SK-N-SH (cell line): ENCODE measurements at regions not wholly inside any gene's neighbourhood (a gene's known extent, or its start where the extent isn't known, plus 50 kb on each side); places are given as distances from the start of the nearest gene placed in this dataset.

Experiments
- CTCF ChIA-PET: fragments of 300-600, 350-600 bp; formaldehyde crosslinking; extraction: SDS; loops from one replicate; lab custom pipeline; 2021; lab: Yijun Ruan, JAX
- POLR2A ChIA-PET: fragments of 350-600 bp; sonication (Branson Sonifier 250); formaldehyde crosslinking; extraction: SDS; loops from one replicate; lab custom pipeline; 2020; ENCODE audit warnings: antibody characterized with exemption, inconsistent platforms; lab: Yijun Ruan, JAX
- DNase-seq: peaks from one replicate; pipeline ENCODE4 v3.0.0; 2012
- H2AFZ ChIP-seq: fragments of 200-600 bp; sonication (generic); 2 replicates; pipeline ENCODE4 v1.8.1; 2016; ENCODE audit warnings: antibody characterized with exemption, mild to moderate bottlenecking, low read depth
- H3F3A ChIP-seq: fragments of 200-600 bp; sonication (generic); replicated peaks from 2 replicates; pipeline ENCODE3; 2016; ENCODE audit warnings: antibody characterized with exemption, mild to moderate bottlenecking; ENCODE audit not compliant: insufficient read depth
- H3K27ac ChIP-seq, 2 experiments: fragments of 200-500 bp in 1 of 2; fragments of 200-600 bp in 1 of 2; sonication (Bioruptor generic) in 1 of 2; sonication (generic), shearing (Covaris generic) in 1 of 2; 2 replicates each; pipeline versions ENCODE4 v1.5.1 to v1.6.1; 2014 to 2016; ENCODE audit warnings: low read depth in 2 of 2, inconsistent platforms in 1 of 2, low read length in 1 of 2, mild to moderate bottlenecking in 1 of 2, mixed read lengths in 1 of 2
- H3K27me3 ChIP-seq: fragments of 200-600 bp; sonication (generic), shearing (Covaris generic); 2 replicates; pipeline ENCODE4 v1.6.1; 2016; ENCODE audit warnings: mixed run types; ENCODE audit not compliant: insufficient read depth
- H3K36me3 ChIP-seq, 2 experiments: fragments of 200-500 bp in 1 of 2; fragments of 200-600 bp in 1 of 2; sonication (Bioruptor generic) in 1 of 2; sonication (generic) in 1 of 2; replicated peaks in 1 of 2; 2 replicates each; pipeline versions ENCODE3 to v1.5.1; 2014 to 2016; ENCODE audit warnings: low read length in 1 of 2, mild to moderate bottlenecking in 1 of 2; ENCODE audit not compliant: insufficient read depth in 2 of 2, control insufficient read depth in 1 of 2
- H3K4me1 ChIP-seq, 2 experiments: fragments of 200-500 bp in 1 of 2; fragments of 200-600 bp in 1 of 2; sonication (Bioruptor generic) in 1 of 2; sonication (generic), shearing (Covaris generic) in 1 of 2; 2 replicates each; pipeline versions ENCODE4 v1.5.1 to v1.6.1; 2014 to 2016; ENCODE audit warnings: low read depth in 1 of 2, low read length in 1 of 2, mixed run types in 1 of 2; ENCODE audit not compliant: insufficient read depth in 2 of 2, control insufficient read depth in 1 of 2
- H3K4me2 ChIP-seq: fragments of 200-600 bp; sonication (generic), shearing (Covaris generic); 2 replicates; pipeline ENCODE4 v1.6.1; 2017; ENCODE audit warnings: mixed run types
- H3K4me3 ChIP-seq, 2 experiments: fragments of 200-500 bp in 1 of 2; fragments of 200-600 bp in 1 of 2; sonication (Bioruptor generic) in 1 of 2; sonication (generic), shearing (Covaris generic) in 1 of 2; 2 replicates each; pipeline versions ENCODE4 v1.5.1 to v1.8.1; 2014 to 2016; ENCODE audit warnings: low read depth in 2 of 2, inconsistent platforms in 1 of 2, low read length in 1 of 2, mild to moderate bottlenecking in 1 of 2, mixed read lengths in 1 of 2, moderate library complexity in 1 of 2
- H3K79me2 ChIP-seq: fragments of 200-600 bp; sonication (generic); 2 replicates; pipeline ENCODE4 v1.8.1; 2017; ENCODE audit warnings: mild to moderate bottlenecking; ENCODE audit not compliant: insufficient read depth
- H3K9ac ChIP-seq: fragments of 200-600 bp; sonication (generic); 2 replicates; pipeline ENCODE4 v1.6.1; 2017; ENCODE audit warnings: mixed run types
- H3K9me2 ChIP-seq: fragments of 200-600 bp; sonication (generic); 2 replicates; pipeline ENCODE4 v1.6.1; 2017; ENCODE audit warnings: mixed run types
- H3K9me3 ChIP-seq: fragments of 200-600 bp; sonication (generic); 2 replicates; pipeline ENCODE4 v1.6.1; 2017; ENCODE audit warnings: mixed run types, mild to moderate bottlenecking, moderate library complexity
- H4K20me1 ChIP-seq: fragments of 200-600 bp; sonication (generic); 2 replicates; pipeline ENCODE4 v1.6.1; 2017; ENCODE audit warnings: mild to moderate bottlenecking, mixed run types; ENCODE audit not compliant: insufficient read depth
- CHD2 ChIP-seq: fragments of 150-350 bp; IDR thresholded peaks from 2 replicates; pipeline ENCODE4 v1.6.1; 2018; ENCODE audit warnings: low read length; ENCODE audit not compliant: partially characterized antibody
- EP300 ChIP-seq, 2 experiments: IDR thresholded peaks; 2 replicates each; pipeline versions ENCODE4 v1.4.0 to v1.6.1; 2012; ENCODE audit warnings: borderline replicate concordance in 1 of 2, low read depth in 1 of 2, low read length in 1 of 2
- GATA2 ChIP-seq: sonication (generic); formaldehyde crosslinking; IDR thresholded peaks from 2 replicates; pipeline ENCODE4 v1.5.0; 2020; ENCODE audit warnings: mild to moderate bottlenecking, missing genetic modification reagents
- IRF3 ChIP-seq: fragments of 150-350 bp; IDR thresholded peaks from 2 replicates; pipeline ENCODE4 v1.6.1; 2016; ENCODE audit warnings: mild to moderate bottlenecking, low read depth, low read length
- JUND ChIP-seq: IDR thresholded peaks from 2 replicates; pipeline ENCODE4 v1.4.0; 2012
- MAX ChIP-seq: IDR thresholded peaks from 2 replicates; pipeline ENCODE4 v1.4.0; 2012; ENCODE audit warnings: low read depth
- MXI1 ChIP-seq: IDR thresholded peaks from 2 replicates; pipeline ENCODE4 v1.6.1; 2012; ENCODE audit warnings: mild to moderate bottlenecking, low read depth, low read length, improper control_type of control experiment
- NFIC ChIP-seq: IDR thresholded peaks from 2 replicates; pipeline ENCODE4 v1.4.0; 2012; ENCODE audit warnings: borderline replicate concordance
- NRF1 ChIP-seq: IDR thresholded peaks from 2 replicates; pipeline ENCODE4 v1.6.1; 2012; ENCODE audit warnings: low read depth, mild to moderate bottlenecking, low read length
- PBX3 ChIP-seq: IDR thresholded peaks from 2 replicates; pipeline ENCODE4; 2012
- POLR2AphosphoS5 ChIP-seq: IDR thresholded peaks from 2 replicates; pipeline ENCODE4 v1.6.1; 2012; ENCODE audit warnings: low read depth, low read length
- RAD21 ChIP-seq: IDR thresholded peaks from 2 replicates; pipeline ENCODE4 v1.6.1; 2012; ENCODE audit warnings: mild to moderate bottlenecking, low read length
- RCOR1 ChIP-seq: fragments of 150-350 bp; IDR thresholded peaks from 2 replicates; pipeline ENCODE4 v1.6.1; 2017; ENCODE audit warnings: antibody characterized with exemption, low read length
- RXRA ChIP-seq: IDR thresholded peaks from 2 replicates; pipeline ENCODE4 v1.4.0; 2012; ENCODE audit warnings: low read depth, mild to moderate bottlenecking, borderline replicate concordance
- SIN3A ChIP-seq: IDR thresholded peaks from 2 replicates; pipeline ENCODE4 v1.6.1; 2012; ENCODE audit warnings: low read depth, mild to moderate bottlenecking, low read length, moderate library complexity, borderline replicate concordance
- TCF12 ChIP-seq: IDR thresholded peaks from 2 replicates; pipeline ENCODE4 v1.4.0; 2012
- USF2 ChIP-seq: fragments of 150-350 bp; IDR thresholded peaks from 2 replicates; pipeline ENCODE4 v1.6.1; 2017; ENCODE audit warnings: antibody characterized with exemption, low read length, low read depth, borderline replicate concordance
- WGBS: methylation state at CpG from one replicate; pipeline ENCODE4 v1.1.6; 2017; ENCODE audit warnings: low lambda C conversion rate; 5-methylcytosine and 5-hydroxymethylcytosine counted together

GRCh38 chr13:44735806-44736205, 159.7 kb upstream of the TSC22D1 start:
- no peak overlapping the region for H3K4me2 ChIP-seq
- H3K27me3 ChIP-seq = no peaks in the 10 kb centered on the region
- DNase-seq = no peak
- peaks cover 6 to 21% of the 10 kb centered on the region in 2 experiments; a peak in 2 of 4 replicates for H3K4me1 ChIP-seq
- ChIA-PET POLR2A (no interaction called here), CTCF (no interaction called here)
- H3F3A ChIP-seq = no peaks in the 10 kb centered on the region
- H2AFZ ChIP-seq = no peak overlapping the region
- H3K9me3 ChIP-seq = no peaks in the 10 kb centered on the region
- no peaks in the 10 kb centered on the region for H3K9me2 ChIP-seq
- H3K4me3 ChIP-seq = no peak overlapping the region
- H3K79me2 ChIP-seq = no peaks in the 10 kb centered on the region
- no peak overlapping the region for H3K27ac ChIP-seq
- no peak overlapping the region for H3K9ac ChIP-seq
- H4K20me1 ChIP-seq = no peaks in the 10 kb centered on the region
- no peak for TF ChIP-seq NRF1
- 94% methylated on average over 4 of the region's 4 CpGs for WGBS
- no peaks in the 10 kb centered on the region for H3K36me3 ChIP-seq

- POLR2A ChIA-PET = interaction anchor here (0.7 kb wide), 1 partner anchor 21 kb away, joined by 3 read pairs; no protein-coding TSS in a partner anchor
- Histone ChIP-seq H3K36me3 (no peaks in the 10 kb centered on the region), H3K27ac (peak overlapping the region in 1 of 2 experiments; percentile 86; a peak in 3 of 4 replicates), H3K4me3 (no peak overlapping the region), H3K9me2 (no peaks in the 10 kb centered on the region), H4K20me1 (no peaks in the 10 kb centered on the region), H3K4me2 (no peak overlapping the region), H3K9ac (no peak overlapping the region), H2AFZ (no peak overlapping the region), H3K79me2 (no peaks in the 10 kb centered on the region), H3K9me3 (no peaks in the 10 kb centered on the region), H3K27me3 (no peaks in the 10 kb centered on the region), H3K4me1 (peaks cover 6 to 21% of the 10 kb centered on the region in 2 experiments; a peak in 2 of 4 replicates), H3F3A (no peaks in the 10 kb centered on the region)
- 40% methylated on average over 1 of the region's 1 CpG for WGBS
- TF ChIP-seq RAD21 (peak; percentile 14), SIN3A (no peak), CHD2 (peak; percentile 61), JUND (peak; percentile 6; the same call in 1 of the 2 replicates), EP300 (IDR thresholded peaks at IDR 0.05; ENCODE audit: borderline replicate concordance in 1 of 2, low read depth in 1 of 2, low read length in 1 of 2) (peak; percentile 59 to 62; a peak in 3 of 4 replicates), PBX3 (peak; percentile 53; the same call in 1 of the 2 replicates), POLR2AphosphoS5 (peak; percentile 19; the same call in 1 of the 2 replicates), USF2 (no peak), NFIC (peak; percentile 94), RXRA (peak; percentile 33; the same call in 1 of the 2 replicates), GATA2 (CRISPR knock-in tag) (peak; percentile 43), MAX (0 out of 2 replicates have a peak, but pooled peaks have one; percentile 31), TCF12 (peak; percentile 81), IRF3 (no peak), RCOR1 (peak; percentile 77; the same call in 1 of the 2 replicates), MXI1 (no peak; the same call in 1 of the 2 replicates)
- CTCF ChIA-PET = no interaction called here
- peak; percentile 77 for DNase-seq
These were observed 158.1 kb upstream of the TSC22D1 start for GRCh38 chr13:44734201-44734707.
